ENCODE measurements at regions not wholly inside any gene's neighbourhood (a gene's known extent, or its start where the extent isn't known, plus 50 kb on each side); places are given as distances from the start of the nearest gene placed in this dataset.
"Not testable (repeated sequence)": the region's sequence is repeated elsewhere in the genome, so short reads cannot be mapped to it uniquely, and the experiment has no call there.

- no peak for DNase-seq (ENCODE audit: extremely low read depth in 1 of 2, low read depth in 1 of 2)
Observed at GRCh38 chr7:16098058-16098457, 323.3 kb downstream of the CRPPA start.

DNA sequence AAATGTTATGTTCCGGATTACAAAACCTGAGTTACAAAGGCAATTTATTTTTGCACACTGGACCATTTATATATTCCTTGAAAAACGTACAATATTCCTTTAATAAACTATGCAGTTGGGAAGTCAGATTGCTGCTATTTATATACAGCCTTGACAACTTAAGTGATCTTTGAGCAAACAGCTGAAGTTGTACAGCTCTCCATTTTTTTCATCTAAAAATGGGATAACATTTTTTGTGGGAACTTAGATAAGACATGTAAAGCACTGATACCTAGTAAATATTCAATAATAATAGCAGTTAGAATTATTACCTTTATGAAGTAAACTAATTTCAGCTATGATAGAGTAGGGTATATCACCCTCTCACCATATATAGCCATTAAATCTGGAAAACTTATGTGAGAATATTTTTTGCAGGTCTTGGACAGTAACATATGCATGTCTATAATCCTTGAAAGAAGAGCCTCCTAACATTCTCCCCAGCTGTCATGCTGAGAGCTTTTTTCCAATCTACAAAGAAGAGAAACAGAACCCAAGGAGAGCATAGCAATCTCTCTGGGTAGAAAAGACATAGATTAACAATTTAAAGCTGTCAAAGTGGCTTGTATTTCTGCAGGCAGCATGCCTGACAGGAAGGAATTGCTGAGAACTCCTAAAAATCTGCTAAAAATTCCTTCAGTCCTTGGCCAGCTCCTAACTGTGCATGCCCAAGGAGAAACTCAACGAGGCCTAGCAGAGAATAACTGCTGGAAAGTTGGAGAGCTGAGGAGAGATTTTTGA lies 326.0 kb downstream of the CRPPA start:
- DNase-seq (ENCODE audit: extremely low read depth in 1 of 2, low read depth in 1 of 2), result no peak

DNA sequence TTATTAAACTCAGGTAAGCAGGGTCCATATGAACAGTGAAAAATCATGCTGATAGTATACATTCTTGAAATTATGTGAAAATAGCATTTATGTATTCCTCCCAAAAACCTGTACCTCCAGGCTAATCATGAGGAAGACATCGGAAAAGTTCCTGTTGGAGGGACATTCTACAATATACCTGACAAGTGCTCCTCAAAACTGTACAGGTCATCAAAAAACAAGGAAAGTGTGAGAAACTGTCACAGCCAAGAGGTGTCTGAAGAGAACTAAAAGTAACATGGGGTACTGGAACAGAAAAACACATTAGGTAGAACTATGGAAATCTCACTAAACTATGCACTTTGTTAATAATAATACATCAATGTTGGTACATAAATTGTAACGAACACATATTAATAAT lies 326.7 kb downstream of the CRPPA start:
- DNase-seq (ENCODE audit: extremely low read depth in 1 of 2, low read depth in 1 of 2), result no peak

GRCh38 chr7:16092711-16093110 lies 328.6 kb downstream of the CRPPA start:
- no peak for DNase-seq (ENCODE audit: extremely low read depth in 1 of 2, low read depth in 1 of 2)

DNA sequence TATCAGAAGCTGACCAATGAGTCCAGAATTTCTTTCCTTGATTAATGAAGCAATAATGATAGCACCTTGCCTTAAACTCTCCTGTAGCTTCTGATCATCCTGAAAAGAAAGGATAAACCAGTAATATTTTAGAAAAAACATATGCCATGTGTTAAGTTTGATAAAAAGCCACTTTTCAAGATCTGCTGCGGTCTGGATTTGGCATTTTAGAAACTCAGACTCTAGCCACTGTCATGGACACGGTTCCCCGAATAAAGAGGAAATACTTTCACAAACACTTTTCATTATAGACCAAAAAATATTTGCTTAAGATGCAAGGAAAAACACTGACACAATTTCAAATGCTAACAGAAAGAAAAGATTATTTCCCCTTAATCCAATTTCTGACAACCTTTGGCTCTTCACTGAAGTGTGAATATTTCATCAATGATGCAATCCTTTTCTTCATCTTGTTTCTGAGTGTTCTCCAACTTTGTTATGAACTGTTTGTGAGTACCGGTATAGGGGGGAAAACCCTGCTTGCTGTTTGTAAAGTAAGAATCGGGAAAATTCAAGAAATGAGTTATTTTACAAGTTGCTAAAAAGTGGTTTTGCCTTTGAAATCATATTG lies 329.5 kb downstream of the CRPPA start:
- DNase-seq (ENCODE audit: extremely low read depth in 1 of 2, low read depth in 1 of 2), result no peak

DNA sequence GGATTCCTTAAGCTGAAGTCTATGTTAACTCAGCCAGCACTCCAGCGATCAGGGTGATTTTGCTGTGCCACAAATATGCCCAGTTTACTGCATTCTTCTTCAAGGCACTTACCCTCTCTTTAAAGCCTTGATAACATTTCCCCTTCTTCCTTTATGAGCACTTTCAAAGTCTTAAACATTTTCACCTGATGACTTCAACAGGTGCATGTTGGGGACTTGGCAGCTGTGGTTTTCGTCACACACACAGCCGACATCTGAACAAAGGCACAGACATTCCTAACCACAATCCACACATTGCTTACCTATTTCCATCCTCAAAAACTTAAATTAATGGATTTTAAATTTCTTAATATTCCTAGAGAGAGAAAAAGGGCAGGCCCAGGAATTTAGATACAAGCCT lies 331.5 kb downstream of the CRPPA start:
- DNase-seq (ENCODE audit: extremely low read depth in 1 of 2, low read depth in 1 of 2), result no peak

GRCh38 chr7:16089191-16089590 lies 332.1 kb downstream of the CRPPA start:
- no peak for DNase-seq (ENCODE audit: extremely low read depth in 1 of 2, low read depth in 1 of 2)

DNA sequence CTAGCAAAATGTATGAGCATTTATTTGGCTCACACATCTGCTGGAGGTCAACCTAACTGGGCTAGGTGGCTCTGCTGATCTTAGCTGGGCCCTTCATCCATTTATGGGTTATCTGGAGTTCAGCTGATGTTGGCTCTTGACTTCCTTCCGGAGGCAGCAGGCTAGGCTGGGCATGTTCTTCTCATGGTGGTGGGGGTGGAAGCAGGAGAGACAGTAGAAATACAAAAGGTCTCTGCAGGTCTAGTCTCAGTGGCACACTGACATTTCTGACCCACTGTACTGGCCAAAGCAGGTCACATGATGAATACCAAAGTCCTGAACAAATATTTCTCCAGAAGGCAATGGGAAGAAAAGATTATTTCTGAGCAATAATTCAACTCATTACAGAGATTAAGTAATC lies 334.6 kb downstream of the CRPPA start:
- DNase-seq (ENCODE audit: extremely low read depth in 1 of 2, low read depth in 1 of 2), result no peak

DNA sequence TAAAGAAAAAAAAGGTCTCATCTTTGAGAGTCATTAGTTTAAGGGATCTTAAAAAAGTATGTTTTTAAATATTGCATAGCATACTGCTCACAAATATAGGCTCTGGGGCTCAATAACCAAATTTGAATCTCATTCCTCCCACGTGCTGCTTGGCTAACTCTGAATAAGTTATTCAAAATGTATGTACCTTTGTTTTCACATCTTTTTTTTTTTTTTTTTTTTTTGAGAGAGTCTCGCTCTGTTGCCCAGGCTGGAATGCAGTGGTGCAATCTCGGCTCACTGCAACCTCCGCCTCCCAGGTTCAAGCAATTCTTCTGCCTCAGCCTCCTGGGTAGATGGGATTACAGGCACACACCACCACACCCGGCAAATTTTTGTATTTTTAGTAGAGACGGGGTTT lies 335.6 kb downstream of the CRPPA start:
- DNase-seq (ENCODE audit: extremely low read depth in 1 of 2, low read depth in 1 of 2), result not testable (repeated sequence)

GRCh38 chr7:16084875-16085274 lies 336.5 kb downstream of the CRPPA start:
- no peak for DNase-seq (ENCODE audit: extremely low read depth in 1 of 2, low read depth in 1 of 2)

GRCh38 chr7:16084370-16084769 lies 337.0 kb downstream of the CRPPA start:
- no peak for DNase-seq (ENCODE audit: extremely low read depth in 1 of 2, low read depth in 1 of 2)

- no peak for DNase-seq (ENCODE audit: extremely low read depth in 1 of 2, low read depth in 1 of 2)
Observed at GRCh38 chr7:16083931-16084330, 337.4 kb downstream of the CRPPA start.

GRCh38 chr7:16080131-16080530 lies 341.2 kb downstream of the CRPPA start:
- no peak for DNase-seq (ENCODE audit: extremely low read depth in 1 of 2, low read depth in 1 of 2)

- no peak for DNase-seq (ENCODE audit: extremely low read depth in 1 of 2, low read depth in 1 of 2)
Observed at GRCh38 chr7:16079723-16080122, 341.6 kb downstream of the CRPPA start.

DNA sequence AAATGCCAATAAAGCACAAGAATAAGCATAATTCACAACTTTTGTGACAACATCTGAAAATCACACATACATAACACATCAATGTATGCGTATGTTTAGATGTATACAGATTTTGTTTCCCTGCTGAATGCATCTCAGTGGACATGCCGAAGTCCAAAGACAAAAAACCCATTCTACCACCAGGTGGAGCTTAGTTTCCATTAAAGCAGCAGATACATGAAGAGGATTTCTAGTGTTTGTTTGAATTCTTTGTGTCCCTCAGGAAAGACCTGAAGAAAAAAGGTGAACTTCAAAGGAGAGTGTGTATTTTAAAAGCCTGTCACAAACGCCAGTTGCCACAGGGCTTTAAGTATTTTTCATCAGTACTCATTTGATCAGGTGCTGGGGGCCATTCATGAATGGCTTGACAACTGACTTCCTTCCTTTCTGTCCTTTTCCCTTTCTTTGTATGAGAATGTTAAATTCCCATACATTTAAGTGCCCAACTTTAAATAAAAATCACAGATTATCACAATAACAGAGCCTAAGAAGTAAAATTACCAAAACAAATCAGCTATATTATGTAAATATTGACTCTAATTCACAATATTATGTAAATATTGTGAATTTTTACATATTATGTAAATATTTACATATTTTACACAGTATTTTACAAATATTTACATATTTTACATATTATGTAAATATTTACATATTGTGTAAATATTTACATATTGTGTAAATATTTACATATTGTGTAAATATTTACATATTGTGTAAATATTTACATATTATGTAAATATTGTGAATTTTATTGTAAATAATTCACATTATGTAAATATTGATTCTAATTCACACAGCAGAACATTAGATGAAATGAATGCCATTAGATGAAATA lies 343.0 kb downstream of the CRPPA start:
- DNase-seq (ENCODE audit: extremely low read depth in 1 of 2, low read depth in 1 of 2), result no peak

GRCh38 chr7:16071246-16071857 lies 350.0 kb downstream of the CRPPA start:
- no peak for DNase-seq (ENCODE audit: extremely low read depth in 1 of 2, low read depth in 1 of 2)

DNA sequence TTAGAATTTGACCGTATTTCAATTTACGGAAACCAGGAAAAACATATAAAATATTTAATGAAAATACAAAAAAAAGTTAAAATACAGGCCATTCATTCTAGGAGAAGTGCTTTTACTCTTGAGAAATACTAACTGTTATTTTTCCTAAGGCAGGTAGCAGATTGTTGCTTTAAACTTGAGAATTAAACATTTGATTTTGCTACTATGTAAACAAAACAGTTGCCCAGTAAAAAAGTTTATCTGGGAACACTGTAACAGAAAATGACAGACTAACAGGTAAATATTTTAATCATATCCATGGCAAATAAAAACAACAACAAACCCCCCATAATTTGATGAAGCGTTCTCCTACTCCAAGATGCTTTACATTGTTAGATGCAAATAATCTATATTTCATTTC lies 350.5 kb downstream of the CRPPA start:
- no peak for DNase-seq (ENCODE audit: extremely low read depth in 1 of 2, low read depth in 1 of 2)

GRCh38 chr7:16069998-16070397 lies 351.3 kb downstream of the CRPPA start:
- no peak for DNase-seq (ENCODE audit: extremely low read depth in 1 of 2, low read depth in 1 of 2)

DNA sequence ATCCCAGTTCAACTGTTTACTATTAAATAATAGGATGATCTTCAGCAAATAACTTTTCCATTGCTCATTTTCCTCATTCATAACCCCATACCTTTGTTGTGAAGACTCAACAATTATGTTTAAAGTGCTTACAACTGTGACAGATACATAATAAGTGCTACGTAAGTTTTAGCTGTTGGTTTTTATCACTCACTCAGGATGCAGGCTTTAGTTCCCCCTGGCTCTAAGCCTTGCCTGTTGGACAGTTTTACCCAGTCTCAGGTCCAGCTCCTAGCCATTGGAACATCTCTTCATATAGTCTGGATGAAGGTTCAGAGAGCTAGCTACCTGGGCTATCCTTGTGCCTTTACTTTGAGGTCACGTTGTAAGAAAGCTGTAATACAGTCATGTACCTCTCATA lies 353.2 kb downstream of the CRPPA start:
- no peak for DNase-seq (ENCODE audit: extremely low read depth in 1 of 2, low read depth in 1 of 2)

DNA sequence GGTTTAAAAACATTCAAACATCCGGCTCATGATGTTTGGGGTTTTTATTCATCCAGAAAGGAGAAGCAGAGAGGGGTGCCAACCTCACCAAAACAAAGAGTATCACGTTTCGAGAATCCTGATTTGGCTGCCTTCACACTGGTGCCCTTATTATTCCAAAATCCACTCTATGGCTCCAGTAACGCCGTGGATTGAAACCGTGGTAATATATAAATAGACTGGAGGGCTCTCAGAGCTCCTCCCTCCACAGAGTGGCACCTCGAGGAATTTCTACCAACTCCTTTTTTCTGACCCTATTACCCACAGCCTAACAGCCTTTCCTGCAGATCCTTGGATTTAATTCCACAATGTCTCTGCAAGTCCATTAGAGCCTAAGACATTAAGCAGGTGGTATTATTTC lies 353.6 kb downstream of the CRPPA start:
- no peak for DNase-seq (ENCODE audit: extremely low read depth in 1 of 2, low read depth in 1 of 2)

GRCh38 chr7:16066805-16067459 lies 354.4 kb downstream of the CRPPA start:
- no peak for DNase-seq (ENCODE audit: extremely low read depth in 1 of 2, low read depth in 1 of 2)

Data from stimulated activated CD8-positive, alpha-beta memory T cell treated with anti-CD3 and anti-CD28 coated beads, Interleukin-7, amount 100 ng/mL, for 48 hours (primary cell).